ENCODE measurements at regions not wholly inside any gene's neighbourhood (a gene's known extent, or its start where the extent isn't known, plus 50 kb on each side); places are given as distances from the start of the nearest gene placed in this dataset.
"Not testable (repeated sequence)": the region's sequence is repeated elsewhere in the genome, so short reads cannot be mapped to it uniquely, and the experiment has no call there.

DNA sequence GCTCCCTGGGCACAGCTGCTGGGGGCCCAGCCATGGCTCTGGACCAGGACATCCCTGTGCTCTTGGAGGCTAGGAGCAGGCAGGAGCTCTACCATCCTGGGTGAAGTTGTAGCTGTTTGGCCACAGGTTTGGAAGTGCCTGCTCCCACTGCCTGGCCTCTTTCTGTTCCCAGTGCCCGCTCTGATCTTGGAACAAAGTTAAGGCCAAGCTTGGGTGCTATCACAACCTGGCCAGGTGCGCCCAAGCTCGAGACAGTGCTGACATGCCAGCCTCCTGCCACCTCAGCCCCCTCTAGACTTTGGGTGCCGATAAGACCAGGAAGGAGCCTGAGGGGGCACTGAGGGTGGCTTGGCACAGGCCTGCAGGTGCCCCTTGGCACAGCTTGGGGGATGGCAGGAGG, 686.1 kb upstream of the AADAT start:
- no peak for DNase-seq

DNA sequence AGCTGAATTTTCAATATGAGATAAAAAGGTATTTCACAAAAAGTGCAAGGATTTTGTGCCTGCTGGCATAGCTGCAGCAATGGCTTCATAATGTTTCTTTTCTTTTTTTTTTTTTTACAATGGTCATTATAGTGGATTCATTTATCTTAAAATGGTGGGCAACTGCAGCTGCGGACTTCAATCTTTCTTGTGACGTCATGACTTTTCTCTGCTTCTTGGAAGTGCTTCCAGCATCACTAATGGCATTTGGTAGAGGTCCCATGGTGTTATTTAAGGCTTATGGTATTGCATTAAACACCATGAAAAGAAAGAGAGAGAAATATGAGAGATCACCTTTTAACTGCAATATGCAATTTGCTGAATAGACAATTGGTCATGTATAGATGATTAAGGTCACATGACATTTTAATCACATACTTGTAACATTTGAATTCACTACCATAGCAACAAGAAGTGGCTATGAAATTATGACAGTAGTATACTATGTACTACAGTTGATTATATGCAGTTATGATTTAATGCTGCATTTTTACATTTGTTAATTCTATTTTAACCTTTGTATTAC, 684.0 kb upstream of the AADAT start:
- DNase-seq = no peak

DNA sequence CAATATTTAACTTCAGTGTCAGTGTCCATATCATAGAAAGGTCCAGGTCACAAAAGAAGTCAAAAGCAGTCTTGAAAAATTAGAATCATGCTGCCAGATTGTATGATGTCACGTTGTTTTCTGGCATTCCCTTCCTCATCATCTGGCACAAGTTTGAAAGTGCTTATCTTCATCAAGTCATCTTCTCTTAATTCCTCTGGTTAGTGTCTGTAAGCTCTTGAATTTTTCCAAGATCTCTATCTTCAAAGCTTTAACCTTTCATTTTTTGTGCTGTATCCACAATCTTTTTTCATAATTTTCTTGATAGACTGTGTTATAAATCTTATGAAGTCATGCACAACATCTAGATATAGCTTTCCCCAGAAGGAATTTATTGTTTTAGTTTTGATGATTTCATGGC, 682.7 kb upstream of the AADAT start:
- DNase-seq = no peak

DNA sequence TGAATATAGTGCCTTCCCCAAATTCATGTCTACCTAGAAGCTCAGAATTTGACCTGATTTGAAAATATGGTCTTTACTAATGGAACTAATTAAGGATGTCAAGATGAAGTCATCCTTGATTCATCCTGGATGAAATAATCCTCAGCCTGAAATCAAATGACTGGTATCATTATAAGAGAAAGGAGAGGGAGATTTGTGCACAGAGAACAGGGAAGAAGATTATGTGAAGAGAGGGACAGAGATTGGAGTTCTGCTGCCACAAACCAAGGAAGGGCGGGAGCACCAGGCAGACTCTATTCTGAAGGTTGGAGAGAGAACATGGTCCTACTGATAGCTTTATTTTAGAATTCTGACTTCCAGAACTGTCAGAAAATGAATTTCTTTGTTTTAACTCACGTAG, 680.9 kb upstream of the AADAT start:
- no peak for DNase-seq

DNA sequence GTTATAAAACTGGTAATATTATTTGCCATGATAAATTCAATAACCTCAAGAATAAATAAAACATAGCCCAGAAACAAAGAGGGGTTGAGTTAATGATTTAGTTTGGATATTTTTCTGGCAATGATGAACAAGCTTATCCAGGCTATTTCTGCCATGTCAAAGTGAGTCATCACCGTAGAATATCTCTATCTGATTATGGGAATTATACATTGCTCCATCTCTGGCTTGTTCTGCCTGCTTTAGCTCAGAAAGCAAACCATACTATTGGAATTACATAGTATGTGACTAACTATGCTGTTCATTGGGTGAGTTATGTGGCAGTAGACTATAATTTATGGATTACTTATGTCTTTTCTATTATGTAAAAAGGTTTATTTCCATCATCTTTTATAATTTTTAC, 680.1 kb upstream of the AADAT start:
- DNase-seq = no peak

DNA sequence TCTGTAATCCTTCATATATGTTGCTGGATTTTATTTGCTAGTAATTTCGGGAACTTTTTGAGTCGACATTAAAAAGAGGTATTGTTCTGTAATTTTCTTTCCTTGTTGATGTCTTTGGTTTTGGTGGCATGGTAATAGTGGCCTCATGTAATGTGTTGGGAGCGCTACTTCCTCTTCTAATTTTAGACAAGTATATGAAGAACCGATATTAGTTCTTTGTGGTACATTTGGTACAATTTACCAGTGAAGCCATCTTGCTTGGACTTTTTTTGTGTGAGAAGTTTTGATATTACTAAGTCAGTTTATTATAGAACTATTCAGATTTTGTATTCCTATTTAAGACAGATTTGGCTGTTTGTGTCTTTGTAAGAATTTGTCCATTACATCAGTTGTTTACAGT, 669.2 kb upstream of the AADAT start:
- DNase-seq = no peak

DNA sequence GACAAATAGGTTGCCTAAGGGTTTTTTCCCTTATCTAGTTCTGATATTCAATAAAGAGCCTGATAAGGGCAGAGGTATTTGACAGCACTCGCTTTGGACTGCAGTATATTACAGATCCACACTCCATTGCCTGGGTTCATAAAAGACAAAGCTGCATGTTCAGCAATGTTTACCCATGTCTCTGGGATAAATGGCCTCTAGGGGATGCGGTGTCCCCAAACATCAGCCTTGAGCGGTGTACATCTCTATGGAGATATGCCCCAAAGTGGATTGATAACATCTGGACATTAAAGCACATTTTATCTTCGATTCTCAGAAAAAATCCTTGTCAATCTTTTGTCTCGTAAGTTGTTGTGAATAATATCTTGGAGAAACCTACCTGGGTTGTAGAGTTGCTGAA, 660.8 kb upstream of the AADAT start:
- DNase-seq = no peak

DNA sequence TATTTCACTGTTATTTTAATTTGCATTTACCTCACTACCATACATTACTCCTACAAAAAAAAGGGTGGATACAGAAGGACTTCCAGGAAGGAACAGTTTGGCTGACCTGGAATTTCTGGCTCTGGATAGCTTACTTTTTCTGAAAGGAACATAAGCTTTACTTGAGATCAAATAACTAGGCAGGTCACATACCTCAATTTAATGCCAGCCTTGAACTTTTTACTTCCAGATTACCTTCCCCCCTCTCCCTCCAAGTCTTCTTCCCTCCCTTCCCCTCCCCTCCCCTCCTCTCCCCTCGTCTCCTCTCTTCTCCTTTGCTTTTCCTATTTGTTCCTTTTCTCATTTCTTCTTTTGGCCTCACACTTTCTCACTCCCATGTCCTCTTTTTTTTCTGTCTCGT, 659.2 kb upstream of the AADAT start:
- DNase-seq = no peak

DNA sequence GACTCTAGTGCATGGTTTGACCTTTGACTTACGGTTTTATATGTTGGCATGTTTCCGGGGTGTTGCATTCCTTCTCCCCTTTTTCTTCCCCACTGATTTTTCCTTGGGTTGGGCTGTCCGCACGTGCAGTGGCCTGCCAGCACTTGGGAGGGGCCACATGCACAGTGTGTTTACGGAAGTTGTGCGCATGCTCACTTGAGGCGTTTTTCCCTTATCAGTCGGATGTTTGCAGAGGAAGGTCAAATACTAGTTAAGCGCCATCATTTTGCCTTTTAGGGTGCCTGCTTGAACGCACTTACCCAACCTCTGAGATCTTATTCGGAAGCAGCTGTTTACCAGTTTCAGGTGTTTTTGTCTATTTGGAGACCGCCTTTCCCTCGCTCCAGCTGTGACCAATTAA, 653.9 kb upstream of the AADAT start:
- DNase-seq = no peak

DNA sequence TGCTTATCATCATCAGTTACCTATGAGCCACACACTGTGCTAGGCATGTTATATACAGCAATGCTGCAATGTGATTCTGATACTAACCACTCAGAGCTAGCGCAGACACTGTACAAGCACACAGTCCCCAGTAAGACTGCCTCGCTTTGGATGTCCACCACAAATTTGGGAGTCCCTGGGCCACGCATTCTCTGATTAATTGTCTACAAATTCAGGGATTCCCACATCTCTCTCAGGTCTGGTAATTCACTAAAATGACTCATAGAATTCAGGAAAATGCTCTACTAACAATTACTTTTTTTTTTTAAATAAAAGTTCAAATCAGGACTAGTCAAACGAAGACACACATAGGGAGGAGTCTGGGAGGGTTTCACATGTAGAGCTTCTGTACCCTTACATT, 652.1 kb upstream of the AADAT start:
- DNase-seq = no peak

DNA sequence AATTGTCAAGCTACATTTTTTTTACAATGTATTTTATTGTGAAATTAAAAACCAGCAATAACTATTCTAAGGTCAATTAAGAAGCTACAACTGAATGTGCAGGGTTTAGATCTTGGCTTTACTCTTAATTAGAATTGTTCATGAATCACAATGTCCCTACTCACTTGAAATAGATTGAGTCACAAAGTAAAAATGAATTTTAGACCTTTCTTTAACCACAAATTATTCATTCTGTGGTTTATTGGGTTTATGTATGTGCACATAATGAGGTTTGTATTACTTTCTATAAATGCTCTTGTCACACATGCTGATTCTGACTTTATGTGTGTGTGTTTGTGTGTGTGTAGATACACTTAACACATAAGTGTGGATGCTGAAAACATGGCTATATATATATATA, 647.0 kb upstream of the AADAT start:
- DNase-seq = no peak

DNA sequence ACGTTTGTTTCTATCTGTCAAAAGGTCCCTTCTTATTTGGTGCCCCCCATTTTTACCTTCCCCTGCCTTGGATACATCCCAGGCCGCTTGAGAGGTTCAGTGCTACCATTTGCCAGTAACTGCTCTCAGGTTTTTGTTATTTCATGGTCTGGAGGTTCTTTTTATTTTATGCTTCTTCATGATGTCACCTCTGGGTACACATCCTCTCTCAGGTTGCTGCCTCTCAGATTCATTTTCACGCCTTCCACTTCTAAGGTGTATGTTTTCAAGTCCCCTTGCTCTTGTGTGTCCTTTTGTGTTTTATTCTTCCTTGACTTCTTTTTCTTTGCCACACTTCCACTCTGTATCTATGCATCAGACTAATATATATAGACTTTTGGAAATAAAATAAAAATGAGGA, 640.1 kb upstream of the AADAT start:
- no peak for DNase-seq

DNA sequence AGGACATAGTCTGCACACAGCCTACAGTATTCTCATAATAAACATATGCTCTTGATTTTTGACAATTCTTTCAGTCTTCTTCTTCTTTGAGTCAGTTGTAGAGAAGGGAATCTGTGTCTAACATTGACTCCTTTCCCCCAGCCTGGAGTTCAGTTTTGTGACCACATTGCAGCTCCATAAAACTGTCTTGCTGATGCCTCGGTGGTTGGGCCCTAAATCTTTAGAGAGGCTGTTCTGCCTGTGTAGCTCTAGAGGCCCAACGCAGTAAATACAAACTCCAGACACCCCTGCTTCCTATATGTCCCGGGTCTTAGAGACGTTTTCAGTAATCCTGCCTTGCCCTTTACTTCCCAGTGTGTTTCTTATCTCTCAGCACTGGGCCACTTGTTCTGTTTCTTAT, 639.5 kb upstream of the AADAT start:
- DNase-seq = no peak

DNA sequence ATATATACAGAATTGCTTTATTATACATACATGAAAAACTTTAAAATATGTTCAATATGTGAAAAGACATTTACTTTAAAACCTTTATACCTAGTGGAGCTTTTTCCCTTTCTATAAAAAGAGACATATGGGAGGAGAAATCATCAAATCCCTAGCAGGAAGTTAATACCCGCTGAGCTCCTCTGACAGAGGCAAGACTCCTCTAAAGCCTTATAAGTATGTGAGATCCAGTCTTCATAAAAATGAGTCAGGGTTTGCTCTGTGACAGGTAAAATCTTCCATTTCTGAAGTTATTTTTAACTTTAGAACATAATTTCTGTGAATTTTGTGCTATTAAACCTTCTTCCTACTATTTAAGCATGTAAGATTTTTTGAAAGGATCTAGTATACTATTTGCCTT, 634.4 kb upstream of the AADAT start:
- no peak for DNase-seq

DNA sequence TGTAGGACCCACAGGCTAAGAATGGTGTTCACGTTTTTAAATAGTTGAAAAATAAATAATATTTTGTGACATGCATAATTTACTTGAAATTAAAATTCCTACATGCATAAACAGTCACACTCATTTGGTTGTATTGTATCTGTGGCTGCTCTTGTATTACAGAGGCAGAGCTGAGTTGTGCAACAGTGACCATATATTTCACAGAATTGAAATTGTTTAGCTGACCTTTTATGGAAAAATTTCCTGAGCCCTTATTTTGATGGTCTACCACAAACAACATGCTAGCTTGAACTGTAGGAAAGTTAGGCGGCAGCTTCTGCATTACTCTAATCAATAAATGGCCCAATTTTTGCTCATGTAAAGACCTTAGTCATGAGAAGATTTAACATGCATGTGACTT, 633.4 kb upstream of the AADAT start:
- no peak for DNase-seq

DNA sequence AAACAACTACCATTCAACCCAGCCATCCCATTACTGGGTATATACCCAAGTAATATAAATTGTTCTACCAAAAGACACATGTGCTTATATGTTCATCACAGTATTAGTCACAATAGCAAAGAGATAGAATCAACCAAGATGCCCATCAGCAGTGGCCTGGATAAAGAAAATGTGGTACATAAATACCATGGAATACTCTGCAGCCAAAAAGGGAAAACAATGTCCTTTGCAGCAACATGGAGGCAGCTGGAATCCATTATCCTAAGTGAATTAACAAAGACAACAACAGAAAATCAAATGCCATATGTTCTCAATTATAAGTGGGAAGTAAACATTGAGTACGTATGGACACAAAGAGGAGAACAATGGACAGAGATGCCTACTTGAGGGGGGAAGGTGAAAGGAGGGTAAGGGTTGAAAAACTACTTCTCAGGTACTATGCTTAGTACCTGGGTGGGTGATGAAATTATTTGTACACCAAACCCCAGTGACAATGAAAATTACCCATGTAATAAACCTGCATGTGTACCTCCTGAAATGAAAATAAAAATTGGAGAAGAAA, 632.1 kb upstream of the AADAT start:
- no peak for DNase-seq

DNA sequence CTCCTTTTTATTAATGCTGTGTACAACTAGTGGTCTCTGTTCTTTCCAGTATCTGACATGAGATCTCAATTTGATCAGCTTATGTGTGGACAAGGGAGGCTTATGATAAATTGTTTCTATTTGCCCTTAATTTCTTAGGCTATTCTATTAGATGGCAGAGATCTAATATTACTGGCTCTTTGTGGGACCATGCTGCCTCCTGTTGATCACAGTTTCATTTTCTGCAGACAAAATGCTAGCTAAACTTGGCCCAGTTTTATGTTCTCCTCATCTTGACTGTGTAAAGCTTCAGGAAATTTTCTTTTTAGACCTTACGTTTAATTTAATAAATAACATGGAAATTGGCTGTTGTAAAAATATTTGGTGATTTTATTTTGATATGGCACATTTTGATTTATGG, 627.1 kb upstream of the AADAT start:
- no peak for DNase-seq

DNA sequence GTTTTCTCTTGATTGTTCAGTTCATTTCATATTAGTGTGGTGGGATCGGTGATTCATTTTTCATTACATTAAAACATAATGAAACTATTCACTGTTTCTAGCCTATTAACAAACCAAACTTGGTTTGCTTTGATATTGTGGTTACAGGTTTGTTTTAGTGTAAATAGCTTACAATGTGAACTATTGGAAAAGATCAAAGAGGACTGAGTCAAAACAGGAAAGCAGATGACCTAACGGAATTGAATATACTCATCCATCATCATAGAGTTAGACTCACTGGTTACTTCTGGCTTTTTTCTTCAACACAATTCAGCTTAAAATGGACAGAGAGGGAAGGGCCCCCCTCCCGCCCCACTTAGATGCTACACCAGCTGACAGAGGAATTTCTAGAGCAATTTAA, 616.2 kb upstream of the AADAT start:
- no peak for DNase-seq

DNA sequence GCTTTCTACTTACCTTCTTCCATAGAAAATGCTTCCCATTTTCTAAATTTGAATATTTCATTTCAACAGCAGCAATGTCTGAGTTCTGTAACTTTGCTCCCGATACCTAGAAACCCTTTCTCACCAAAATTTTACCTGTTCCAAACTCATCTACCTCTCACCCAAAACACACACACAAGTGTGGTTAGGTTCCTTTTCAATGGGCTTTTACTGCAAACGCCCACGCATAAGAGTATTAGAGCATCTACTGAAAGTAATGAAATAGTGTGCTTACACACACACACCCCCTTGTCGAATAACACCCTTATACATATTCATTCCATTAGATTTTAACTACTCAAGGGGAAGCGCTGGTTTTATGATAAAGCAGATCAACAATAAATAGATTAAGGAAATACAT, 610.3 kb upstream of the AADAT start:
- DNase-seq = no peak

DNA sequence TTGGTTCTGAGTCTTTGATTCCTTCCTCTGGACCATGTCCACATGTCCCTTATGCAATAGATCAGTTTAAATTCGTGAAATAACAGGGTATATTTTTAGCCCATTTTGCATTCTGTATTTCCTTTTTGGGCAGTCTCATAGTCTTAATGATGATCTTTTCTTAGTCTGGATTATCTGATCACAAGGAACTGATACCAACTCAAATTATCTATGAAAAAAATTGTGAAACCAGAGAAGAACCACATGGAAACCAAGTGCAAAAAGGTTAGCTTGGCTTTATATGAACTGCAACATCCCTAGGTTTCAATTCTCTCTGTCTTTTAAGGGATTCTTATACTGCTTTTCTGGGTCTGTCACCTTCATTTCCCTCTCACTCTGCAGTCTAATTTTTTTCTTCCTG, 608.6 kb upstream of the AADAT start:
- DNase-seq = no peak

DNA sequence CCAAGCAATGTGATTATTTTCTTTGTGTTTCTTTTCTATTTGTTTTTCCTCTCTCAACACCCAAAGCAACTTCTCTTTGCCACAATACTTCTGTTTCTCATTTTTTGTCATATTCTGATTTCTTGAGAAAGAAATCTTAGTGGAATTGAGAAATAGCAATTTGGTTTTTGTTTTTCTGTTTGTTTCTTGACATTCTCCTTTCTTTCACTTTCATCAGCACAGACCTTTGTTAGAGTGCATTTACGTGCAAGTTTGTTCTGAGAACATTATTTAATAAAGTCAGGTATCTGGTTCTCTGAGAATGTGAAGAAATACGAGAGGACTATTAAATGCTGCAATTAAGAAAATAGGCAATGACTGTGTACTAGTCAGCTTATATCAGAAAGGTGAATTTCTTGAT, 608.1 kb upstream of the AADAT start:
- DNase-seq = no peak

DNA sequence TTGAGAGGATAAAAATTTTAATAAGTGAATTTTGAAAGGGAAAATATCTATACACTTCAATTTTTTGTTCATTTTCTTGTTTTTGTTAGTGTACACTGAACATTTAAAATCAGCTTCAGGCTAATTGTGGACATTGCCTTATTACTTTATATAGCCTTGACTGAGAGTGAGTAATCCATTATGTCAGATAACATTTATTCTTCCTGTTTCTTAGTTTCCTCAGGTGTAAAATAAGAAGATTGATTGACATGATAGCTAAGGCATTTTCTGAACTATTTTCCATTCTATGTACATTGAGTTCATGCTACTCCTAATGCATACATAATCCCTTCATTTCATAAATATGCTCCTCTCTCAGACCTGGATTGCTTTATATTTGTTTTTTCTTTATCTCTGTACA, 607.3 kb upstream of the AADAT start:
- DNase-seq = no peak

DNA sequence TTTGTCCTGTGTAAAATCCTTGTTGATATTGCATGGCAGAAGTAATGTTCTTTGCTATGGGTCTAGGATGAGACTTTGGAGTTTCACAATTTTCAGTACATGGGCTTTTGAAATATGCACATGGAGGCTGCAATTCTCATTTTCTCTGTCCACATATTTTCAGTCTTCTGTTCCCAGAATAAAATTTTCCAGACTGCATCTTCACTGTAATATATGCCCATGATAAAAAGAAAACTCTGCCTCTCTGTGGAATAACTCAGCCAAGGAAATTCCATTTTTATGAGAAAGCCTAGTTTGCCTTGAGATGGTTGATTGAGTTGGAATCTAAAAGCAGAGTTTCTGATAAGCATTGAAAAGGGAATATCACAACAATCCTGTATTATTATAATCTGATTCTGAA, 601.4 kb upstream of the AADAT start:
- no peak for DNase-seq

DNA sequence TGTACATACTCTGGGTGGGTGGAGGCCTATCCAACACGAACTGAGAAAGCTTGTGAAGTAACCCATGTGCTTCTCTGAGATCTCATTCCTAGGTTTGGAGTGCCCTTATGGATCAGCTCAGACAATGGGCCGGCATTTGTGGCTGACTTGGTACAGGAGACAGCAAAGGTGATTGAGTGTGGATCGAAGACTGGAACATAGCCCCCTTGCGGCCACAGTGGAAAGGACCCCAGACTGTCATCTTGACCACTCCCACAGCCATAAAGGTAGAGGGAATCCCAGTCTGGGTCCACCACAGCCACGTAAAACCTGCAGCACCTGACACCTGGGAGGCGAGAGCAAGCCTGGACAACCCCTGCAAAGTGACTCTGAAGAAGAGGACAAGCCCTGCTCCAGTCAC, 598.0 kb upstream of the AADAT start:
- DNase-seq = no peak

DNA sequence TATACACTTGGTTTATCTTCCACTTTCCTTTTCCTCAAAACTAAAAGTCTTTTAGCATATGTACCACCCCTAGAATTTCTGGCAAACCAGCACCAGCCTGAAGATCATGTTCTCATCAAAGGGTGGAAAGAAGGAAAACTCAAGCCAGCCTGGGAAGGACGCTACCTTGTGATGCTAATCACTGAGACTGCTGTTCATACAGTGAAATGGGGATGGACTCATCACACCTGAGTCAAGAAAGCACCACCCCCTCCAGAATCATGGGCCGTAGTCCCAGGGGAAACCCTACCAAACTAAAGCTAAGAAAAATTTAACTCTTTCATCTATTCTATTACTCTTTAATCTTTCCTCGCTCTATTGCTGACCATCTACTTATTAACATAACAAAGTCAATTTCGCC, 595.9 kb upstream of the AADAT start:
- not testable (repeated sequence) for DNase-seq
